GM18502 (cell line): ENCODE measurements at regions not wholly inside any gene's neighbourhood (a gene's known extent, or its start where the extent isn't known, plus 50 kb on each side); places are given as distances from the start of the nearest gene placed in this dataset.

Experiments used
- ATAC-seq: cut with Tn5 transposase; IDR thresholded peaks from one replicate; pipeline ENCODE4 v1.9.1; 2021; ENCODE audit warnings: mild to moderate bottlenecking; ENCODE audit not compliant: unreplicated experiment, poor library complexity

GRCh38 chr2:236671896-236672562 is 102.4 kb downstream of the ACKR3 start:
- ATAC-seq = no peak

- no peak for ATAC-seq
Measured at GRCh38 chr2:236672606-236673005, 103.0 kb downstream of the ACKR3 start.

- no peak for ATAC-seq
Measured at GRCh38 chr2:236673126-236673822, 103.6 kb downstream of the ACKR3 start.

- ATAC-seq = no peak
Measured at GRCh38 chr2:236673823-236674185, 104.2 kb downstream of the ACKR3 start.

- ATAC-seq = no peak
Measured at GRCh38 chr2:236674238-236674637, 104.6 kb downstream of the ACKR3 start.

- no peak for ATAC-seq
Measured at GRCh38 chr2:236674646-236675045, 105.0 kb downstream of the ACKR3 start.

- ATAC-seq = no peak
Measured at GRCh38 chr2:236675051-236675450, 105.4 kb downstream of the ACKR3 start.

GRCh38 chr2:236675526-236675925 is 105.9 kb downstream of the ACKR3 start:
- no peak for ATAC-seq

- no peak for ATAC-seq
Measured at GRCh38 chr2:236676136-236676873, 106.7 kb downstream of the ACKR3 start.

- ATAC-seq = no peak
Measured at GRCh38 chr2:236677368-236677767, 107.7 kb downstream of the ACKR3 start.

GRCh38 chr2:236678307-236678975 is 108.8 kb downstream of the ACKR3 start:
- ATAC-seq = no peak

GRCh38 chr2:236679884-236680860 is 110.5 kb downstream of the ACKR3 start:
- no peak for ATAC-seq

GRCh38 chr2:236682651-236683422 is 113.2 kb downstream of the ACKR3 start:
- ATAC-seq = no peak

- no peak for ATAC-seq
Measured at GRCh38 chr2:236684504-236685256, 115.1 kb downstream of the ACKR3 start.

- no peak for ATAC-seq
Measured at GRCh38 chr2:236685361-236685760, 115.7 kb downstream of the ACKR3 start.

GRCh38 chr2:236685979-236686520 is 116.4 kb downstream of the ACKR3 start:
- ATAC-seq = no peak

- ATAC-seq = no peak
Measured at GRCh38 chr2:236686561-236686960, 116.9 kb downstream of the ACKR3 start.
